ENCODE measurements at regions not wholly inside any gene's neighbourhood (a gene's known extent, or its start where the extent isn't known, plus 50 kb on each side); places are given as distances from the start of the nearest gene placed in this dataset.

GRCh38 chr7:120180221-120180620 lies 92.8 kb upstream of the KCND2 start:
- TF ChIP-seq POLR2A (IDR thresholded peaks at IDR 0.05; ENCODE audit: low read depth, low read length) (no peak), POLR2AphosphoS5 (IDR thresholded peaks at IDR 0.05; ENCODE audit: low read depth, low read length) (no peak), TAF1 (IDR thresholded peaks at IDR 0.05; ENCODE audit: low read depth, low read length) (no peak), SPI1 (IDR thresholded peaks at IDR 0.05; ENCODE audit: low read depth, low read length) (no peak)
